Endodermal cell (in vitro differentiated cells): ENCODE measurements at regions not wholly inside any gene's neighbourhood (a gene's known extent, or its start where the extent isn't known, plus 50 kb on each side); places are given as distances from the start of the nearest gene placed in this dataset.

Experiments
- DNase-seq: peaks from one replicate; pipeline ENCODE4 v3.0.0-alpha.2; 2017
- H3K27ac ChIP-seq: 2 replicates; pipeline ENCODE4 v1.5.1; 2013; ENCODE audit warnings: mild to moderate bottlenecking, low read depth, low read length, moderate library complexity
- H3K27me3 ChIP-seq: 2 replicates; pipeline ENCODE4 v1.6.1; 2013; ENCODE audit warnings: mild to moderate bottlenecking, low read length, moderate library complexity; ENCODE audit not compliant: insufficient read depth, control insufficient read depth, poor library complexity, severe bottlenecking
- H3K36me3 ChIP-seq: 2 replicates; pipeline ENCODE4 v1.7.0; 2013; ENCODE audit warnings: mild to moderate bottlenecking, low read length, moderate library complexity; ENCODE audit not compliant: control insufficient read depth, insufficient read depth
- H3K4me1 ChIP-seq: one replicate; pipeline ENCODE4 v1.7.0; 2013; ENCODE audit warnings: low read length; ENCODE audit not compliant: control insufficient read depth, insufficient read depth
- H3K4me3 ChIP-seq: 2 replicates; pipeline ENCODE4 v1.5.1; 2013; ENCODE audit warnings: mild to moderate bottlenecking, low read length, moderate library complexity
- H3K9ac ChIP-seq: 2 replicates; pipeline ENCODE4 v1.6.1; 2013; ENCODE audit warnings: mild to moderate bottlenecking, low read length, moderate library complexity; ENCODE audit not compliant: poor library complexity, severe bottlenecking; ENCODE audit errors: extremely low read depth
- H3K9me3 ChIP-seq: 2 replicates; pipeline ENCODE4 v1.6.1; 2013; ENCODE audit warnings: mild to moderate bottlenecking, low read length, moderate library complexity; ENCODE audit not compliant: control insufficient read depth
- H3K27ac Mint-ChIP-seq: 2 replicates; pipeline ENCODE4 v1.8.0; 2020; ENCODE audit warnings: mixed read lengths
- H3K27me3 Mint-ChIP-seq: 2 replicates; pipeline ENCODE4 v1.8.0; 2021; ENCODE audit warnings: mild to moderate bottlenecking, mixed read lengths; ENCODE audit not compliant: insufficient read depth
- H3K36me3 Mint-ChIP-seq: 2 replicates; pipeline ENCODE4 v1.8.0; 2020; ENCODE audit warnings: low read depth, mixed read lengths
- H3K4me1 Mint-ChIP-seq: 2 replicates; pipeline ENCODE4 v1.8.0; 2020; ENCODE audit warnings: mixed read lengths
- H3K4me3 Mint-ChIP-seq: 2 replicates; pipeline ENCODE4 v1.8.0; 2020; ENCODE audit warnings: mild to moderate bottlenecking, moderate library complexity, mixed read lengths
- H3K9me3 Mint-ChIP-seq: 2 replicates; pipeline ENCODE4 v1.8.0; 2020; ENCODE audit warnings: mild to moderate bottlenecking, mixed read lengths
- CTCF ChIP-seq: fragments of 200-600 bp; sonication (generic); conservative IDR thresholded peaks from 2 replicates; pipeline ENCODE4 v1.5.0; 2021; ENCODE audit warnings: antibody characterized with exemption, mild to moderate bottlenecking
- WGBS, 2 experiments: methylation state at CpG; one replicate each; pipeline versions ENCODE4 v1.1.5 to v1.1.7; 2013; ENCODE audit warnings: missing lambda C conversion rate in 2 of 2, mixed read lengths in 1 of 2; ENCODE audit not compliant: insufficient coverage in 1 of 2, insufficient read length in 1 of 2; 5-methylcytosine and 5-hydroxymethylcytosine counted together

GRCh38 chr2:122754561-122754960, 999.1 kb downstream of the TSN start:
- no peaks in the 10 kb centered on the region for H3K9me3 ChIP-seq
- H3K4me1 ChIP-seq: no peaks in the 10 kb centered on the region
- Mint-ChIP-seq H3K9me3 (no peaks in the 10 kb centered on the region), H3K36me3 (no peaks in the 10 kb centered on the region), H3K4me3 (no peak overlapping the region), H3K27me3 (no peaks in the 10 kb centered on the region), H3K4me1 (no peaks in the 10 kb centered on the region), H3K27ac (no peak overlapping the region)
- DNase-seq: no peak
- no peak for TF ChIP-seq CTCF
- 89 to 92% methylated on average over 1 to 2 of the region's 2 CpGs for WGBS, 2 experiments
- no peaks in the 10 kb centered on the region for H3K27me3 ChIP-seq
- H3K9ac ChIP-seq: no peak overlapping the region
- H3K4me3 ChIP-seq: no peak overlapping the region
- H3K36me3 ChIP-seq: no peaks in the 10 kb centered on the region
- no peak overlapping the region for H3K27ac ChIP-seq

GRCh38 chr2:122755281-122755780, 999.9 kb downstream of the TSN start:
- Mint-ChIP-seq H3K9me3 (no peaks in the 10 kb centered on the region), H3K4me3 (no peak overlapping the region), H3K36me3 (no peaks in the 10 kb centered on the region), H3K27ac (no peak overlapping the region), H3K4me1 (no peaks in the 10 kb centered on the region), H3K27me3 (no peaks in the 10 kb centered on the region)
- H3K36me3 ChIP-seq: no peaks in the 10 kb centered on the region
- H3K9ac ChIP-seq: no peak overlapping the region
- H3K4me3 ChIP-seq: no peak overlapping the region
- WGBS, 2 experiments: 93 to 94% methylated on average over 3 of the region's 3 CpGs
- H3K4me1 ChIP-seq: no peaks in the 10 kb centered on the region
- no peak overlapping the region for H3K27ac ChIP-seq
- no peaks in the 10 kb centered on the region for H3K9me3 ChIP-seq
- no peak for DNase-seq
- no peak for TF ChIP-seq CTCF
- no peaks in the 10 kb centered on the region for H3K27me3 ChIP-seq

GRCh38 chr2:122758967-122759366, 1003.5 kb downstream of the TSN start:
- Histone ChIP-seq H3K4me1 (no peaks in the 10 kb centered on the region), H3K9me3 (no peaks in the 10 kb centered on the region), H3K4me3 (no peak overlapping the region), H3K36me3 (no peaks in the 10 kb centered on the region), H3K27ac (no peak overlapping the region), H3K27me3 (no peaks in the 10 kb centered on the region), H3K9ac (no peak overlapping the region)
- Mint-ChIP-seq H3K4me1 (no peaks in the 10 kb centered on the region), H3K27ac (no peak overlapping the region), H3K4me3 (no peak overlapping the region), H3K9me3 (no peaks in the 10 kb centered on the region), H3K27me3 (no peaks in the 10 kb centered on the region), H3K36me3 (no peaks in the 10 kb centered on the region)
- DNase-seq: no peak
- no peak for TF ChIP-seq CTCF
- 98% methylated on average over 2 of the region's 2 CpGs; no CpG with 5 or more reads in 1 of the 2 experiments for WGBS, 2 experiments
